H9 (cell line): ENCODE measurements at regions not wholly inside any gene's neighbourhood (a gene's known extent, or its start where the extent isn't known, plus 50 kb on each side); places are given as distances from the start of the nearest gene placed in this dataset.

Source experiments
- DNase-seq: peaks from one replicate; pipeline ENCODE4 v3.0.0-alpha.2; 2017
- H2AFZ ChIP-seq: one replicate; pipeline ENCODE4 v1.6.1; 2013; ENCODE audit warnings: mild to moderate bottlenecking, low read length, control low read depth, moderate library complexity
- H2AK5ac ChIP-seq: 2 replicates; pipeline ENCODE4 v1.6.1; 2013; ENCODE audit warnings: low read length, control low read depth, mixed read lengths; ENCODE audit not compliant: insufficient read length
- H2BK120ac ChIP-seq: one replicate; pipeline ENCODE4 v1.6.1; 2013; ENCODE audit warnings: low read depth, mild to moderate bottlenecking, low read length, control low read depth, inconsistent platforms; ENCODE audit not compliant: poor library complexity, severe bottlenecking
- H2BK12ac ChIP-seq: 2 replicates; pipeline ENCODE4 v1.6.1; 2013; ENCODE audit warnings: low read length, control low read depth, mixed read lengths, low read depth; ENCODE audit not compliant: insufficient read length
- H2BK15ac ChIP-seq: 2 replicates; pipeline ENCODE4 v1.6.1; 2013; ENCODE audit warnings: low read depth, low read length, control low read depth
- H2BK20ac ChIP-seq: one replicate; pipeline ENCODE4 v1.6.1; 2013; ENCODE audit warnings: low read depth, mild to moderate bottlenecking, low read length, control low read depth, inconsistent platforms; ENCODE audit not compliant: poor library complexity, severe bottlenecking
- H2BK5ac ChIP-seq: 2 replicates; pipeline ENCODE4 v1.6.1; 2013; ENCODE audit warnings: low read length, control low read depth, mixed read lengths; ENCODE audit not compliant: insufficient read length
- H3K14ac ChIP-seq: 2 replicates; pipeline ENCODE4 v1.6.1; 2013; ENCODE audit warnings: low read length, control low read depth; ENCODE audit not compliant: insufficient read depth
- H3K18ac ChIP-seq: 2 replicates; pipeline ENCODE4 v1.6.1; 2013; ENCODE audit warnings: low read depth, mild to moderate bottlenecking, mixed read lengths, low read length, control low read depth; ENCODE audit not compliant: insufficient read length
- H3K23ac ChIP-seq: 2 replicates; pipeline ENCODE4 v1.6.1; 2013; ENCODE audit warnings: low read length, control low read depth, mixed read lengths, low read depth; ENCODE audit not compliant: insufficient read length
- H3K23me2 ChIP-seq: 2 replicates; pipeline ENCODE4 v1.6.1; 2013; ENCODE audit warnings: low read depth, mild to moderate bottlenecking, mixed read lengths, low read length, control low read depth; ENCODE audit not compliant: insufficient read length, poor library complexity, severe bottlenecking
- H3K27ac ChIP-seq: 2 replicates; pipeline ENCODE4 v1.5.1; 2013; ENCODE audit warnings: low read length, control low read depth, mixed read lengths, low read depth; ENCODE audit not compliant: insufficient read length
- H3K27me3 ChIP-seq: 2 replicates; pipeline ENCODE4 v1.6.1; 2013; ENCODE audit warnings: low read length, control low read depth, inconsistent platforms; ENCODE audit not compliant: insufficient read depth
- H3K4ac ChIP-seq: 2 replicates; pipeline ENCODE4 v1.6.1; 2013; ENCODE audit warnings: low read depth, mild to moderate bottlenecking, control low read depth, inconsistent platforms, low read length, moderate library complexity
- H3K4me1 ChIP-seq: 2 replicates; pipeline ENCODE4 v1.6.1; 2013; ENCODE audit warnings: low read length, control low read depth, inconsistent platforms; ENCODE audit not compliant: insufficient read depth
- H3K4me2 ChIP-seq: 2 replicates; pipeline ENCODE4 v1.6.1; 2013; ENCODE audit warnings: low read length, control low read depth, mixed read lengths; ENCODE audit not compliant: insufficient read length, insufficient read depth
- H3K56ac ChIP-seq: 2 replicates; pipeline ENCODE4 v1.6.1; 2013; ENCODE audit warnings: low read depth, mild to moderate bottlenecking, mixed read lengths, low read length, control low read depth; ENCODE audit not compliant: insufficient read length
- H3K79me1 ChIP-seq: 2 replicates; pipeline ENCODE4 v1.6.1; 2013; ENCODE audit warnings: low read depth, mild to moderate bottlenecking, moderate library complexity, low read length, control low read depth, inconsistent platforms; ENCODE audit not compliant: insufficient read depth, poor library complexity, severe bottlenecking
- H3K79me2 ChIP-seq: 2 replicates; pipeline ENCODE4 v1.6.1; 2013; ENCODE audit warnings: low read length, control low read depth, inconsistent platforms; ENCODE audit not compliant: insufficient read depth
- H3K9ac ChIP-seq: 2 replicates; pipeline ENCODE4 v1.6.1; 2013; ENCODE audit warnings: low read length, control low read depth, mixed read lengths; ENCODE audit not compliant: insufficient read length; ENCODE audit errors: extremely low read depth
- H3K9me3 ChIP-seq: one replicate; pipeline ENCODE4 v1.6.1; 2013; ENCODE audit warnings: low read depth, low read length, inconsistent platforms; ENCODE audit not compliant: control insufficient read depth
- H3T11ph ChIP-seq: one replicate; pipeline ENCODE4 v1.6.1; 2013; ENCODE audit warnings: mild to moderate bottlenecking, low read length, control low read depth, inconsistent platforms
- H4K20me1 ChIP-seq: one replicate; pipeline ENCODE4 v1.6.1; 2013; ENCODE audit not compliant: control insufficient read depth, insufficient read length, insufficient read depth
- H4K5ac ChIP-seq: 2 replicates; pipeline ENCODE4 v1.6.1; 2013; ENCODE audit warnings: low read depth, mild to moderate bottlenecking, mixed read lengths, low read length, control low read depth; ENCODE audit not compliant: insufficient read length
- H4K8ac ChIP-seq: replicated peaks from 2 replicates; pipeline ENCODE4 v1.6.1; 2013; ENCODE audit warnings: low read length, control low read depth, mixed read lengths, low read depth; ENCODE audit not compliant: insufficient read length
- H4K91ac ChIP-seq: 2 replicates; pipeline ENCODE4 v1.6.1; 2013; ENCODE audit warnings: low read depth, mild to moderate bottlenecking, moderate library complexity, mixed read lengths, low read length, control low read depth; ENCODE audit not compliant: insufficient read length
- H3K27ac Mint-ChIP-seq, 3 experiments: 2 replicates in 2 of 3; 3 replicates in 1 of 3; pipeline ENCODE4 v1.8.0; 2020 to 2021; ENCODE audit warnings: mixed read lengths in 3 of 3, mild to moderate bottlenecking in 1 of 3, moderate library complexity in 1 of 3
- H3K27me3 Mint-ChIP-seq: 2 replicates; pipeline ENCODE4 v1.8.0; 2021; ENCODE audit warnings: low read depth, mild to moderate bottlenecking, moderate library complexity, mixed read lengths
- H3K36me3 Mint-ChIP-seq, 3 experiments: 2 replicates in 2 of 3; 3 replicates in 1 of 3; pipeline ENCODE4 v1.8.0; 2020 to 2021; ENCODE audit warnings: low read depth in 3 of 3, mixed read lengths in 3 of 3; ENCODE audit not compliant: insufficient read depth in 1 of 3
- H3K4me1 Mint-ChIP-seq, 2 experiments: 2 replicates each; pipeline ENCODE4 v1.8.0; 2020; ENCODE audit warnings: mixed read lengths in 2 of 2
- H3K4me3 Mint-ChIP-seq, 2 experiments: 2 replicates in 1 of 2; 3 replicates in 1 of 2; pipeline ENCODE4 v1.8.0; 2020 to 2021; ENCODE audit warnings: mild to moderate bottlenecking in 2 of 2, mixed read lengths in 2 of 2, moderate library complexity in 1 of 2
- H3K9me3 Mint-ChIP-seq, 2 experiments: 2 replicates in 1 of 2; 3 replicates in 1 of 2; pipeline ENCODE4 v1.8.0; 2020; ENCODE audit warnings: mild to moderate bottlenecking in 2 of 2, mixed read lengths in 2 of 2, moderate library complexity in 1 of 2
- CTCF ChIP-seq: fragments of 200-600 bp; sonication (generic); conservative IDR thresholded peaks from 3 replicates; pipeline ENCODE4 v1.8.0; 2021; ENCODE audit warnings: antibody characterized with exemption, mild to moderate bottlenecking
- WGBS: extraction: QIAGEN DNeasy Blood & Tissue Kit; methylation state at CpG from one replicate; pipeline ENCODE4 v1.1.7; 2013; ENCODE audit warnings: missing lambda C conversion rate, low lambda C conversion rate, mixed read lengths; ENCODE audit not compliant: insufficient read length; ENCODE audit errors: extremely low coverage; 5-methylcytosine and 5-hydroxymethylcytosine counted together

GRCh38 chr15:62807539-62808130 lies 234.9 kb upstream of the TPM1 start:
- H3K9ac ChIP-seq = no peak overlapping the region
- no peak overlapping the region for H3K27ac ChIP-seq
- H3K23me2 ChIP-seq = no peaks in the 10 kb centered on the region
- H2BK20ac ChIP-seq = no peak overlapping the region
- H3T11ph ChIP-seq = no peak overlapping the region
- peaks cover 17 to 27% of the 10 kb centered on the region in 2 experiments for H3K4me1 Mint-ChIP-seq
- no peak overlapping the region for H3K14ac ChIP-seq
- no peak overlapping the region for H2BK15ac ChIP-seq
- H3K4me3 Mint-ChIP-seq = no peak overlapping the region
- H4K5ac ChIP-seq = no peak overlapping the region
- H3K36me3 Mint-ChIP-seq = peaks cover 0 to 2% (median 0%) of the 10 kb centered on the region in 3 experiments; a peak in 2 of 7 replicates
- no peak overlapping the region for H3K56ac ChIP-seq
- no peaks in the 10 kb centered on the region for H3K9me3 ChIP-seq
- H4K8ac ChIP-seq = no peak overlapping the region
- no peak overlapping the region for H3K4me2 ChIP-seq
- H3K27me3 ChIP-seq = no peaks in the 10 kb centered on the region
- H3K4me1 ChIP-seq = no peaks in the 10 kb centered on the region
- no peaks in the 10 kb centered on the region for H3K79me1 ChIP-seq
- no peak overlapping the region for H2BK12ac ChIP-seq
- no peak overlapping the region for H3K18ac ChIP-seq
- H3K23ac ChIP-seq = no peak overlapping the region
- peak; percentile 51 for DNase-seq
- H4K91ac ChIP-seq = no peak overlapping the region
- no peak overlapping the region for H2BK120ac ChIP-seq
- no peak overlapping the region for H2AFZ ChIP-seq
- no CpG with 5 or more reads among the region's 11 CpGs for WGBS
- peaks cover 42% of the 10 kb centered on the region for H3K27me3 Mint-ChIP-seq
- H3K4ac ChIP-seq = no peak overlapping the region
- TF ChIP-seq CTCF = no peak
- H2BK5ac ChIP-seq = no peak overlapping the region
- H3K79me2 ChIP-seq = no peaks in the 10 kb centered on the region
- H3K27ac Mint-ChIP-seq = no peak overlapping the region
- H2AK5ac ChIP-seq = no peak overlapping the region
- no peaks in the 10 kb centered on the region for H4K20me1 ChIP-seq
- no peaks in the 10 kb centered on the region for H3K9me3 Mint-ChIP-seq
